GM12865 (cell line): ENCODE measurements at regions not wholly inside any gene's neighbourhood (a gene's known extent, or its start where the extent isn't known, plus 50 kb on each side); places are given as distances from the start of the nearest gene placed in this dataset.

ENCODE experiments used
- DNase-seq: peaks from one replicate; pipeline ENCODE4 v3.0.0; 2010; ENCODE audit warnings: low read depth
- H3K4me3 ChIP-seq: 2 replicates; pipeline ENCODE4 v1.5.1; 2011; ENCODE audit warnings: mild to moderate bottlenecking, low read depth, low read length, control low read depth
- CTCF ChIP-seq: IDR thresholded peaks from 2 replicates; pipeline ENCODE4 v1.5.1; 2011; ENCODE audit warnings: low read length, control low read depth, low read depth, inconsistent platforms; ENCODE audit not compliant: insufficient read depth; ENCODE audit errors: missing control alignments

DNA sequence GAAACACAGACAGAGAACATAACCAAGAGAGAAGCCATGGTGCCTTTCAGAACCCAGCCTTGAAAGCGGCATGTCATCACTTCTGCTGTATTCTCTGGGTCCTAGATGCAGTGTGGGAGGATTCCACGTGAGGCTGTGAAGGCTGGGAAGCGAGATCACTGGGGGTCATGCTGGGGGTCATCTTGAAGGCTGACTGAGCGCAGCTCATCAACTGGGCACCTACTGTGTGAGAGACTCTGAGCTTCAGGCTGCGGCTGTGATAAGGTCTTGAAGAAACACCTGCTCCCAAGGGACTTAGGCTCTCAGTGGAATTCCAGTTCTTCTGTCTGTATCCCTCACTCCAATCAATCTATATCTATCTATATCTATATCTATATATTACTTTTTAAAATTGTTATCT, 91.8 kb upstream of the KLF13 start:
- no peak for TF ChIP-seq CTCF
- no peak overlapping the region for H3K4me3 ChIP-seq
- no peak for DNase-seq

- peak; percentile 76 for DNase-seq
- peak overlapping the region; percentile 28 for H3K4me3 ChIP-seq
- TF ChIP-seq CTCF: no peak
Measured at GRCh38 chr15:31235311-31236183, 91.1 kb upstream of the KLF13 start.

- H3K4me3 ChIP-seq: no peak overlapping the region
- DNase-seq: peak; percentile 52
- TF ChIP-seq CTCF: no peak
Measured at GRCh38 chr15:31236184-31237042, 90.2 kb upstream of the KLF13 start.

GRCh38 chr15:31237043-31237324, 89.7 kb upstream of the KLF13 start:
- H3K4me3 ChIP-seq: no peak overlapping the region
- no peak for DNase-seq
- no peak for TF ChIP-seq CTCF

- no peak for TF ChIP-seq CTCF
- H3K4me3 ChIP-seq: no peak overlapping the region
Measured at GRCh38 chr15:31238906-31239305, 87.7 kb upstream of the KLF13 start.

DNA sequence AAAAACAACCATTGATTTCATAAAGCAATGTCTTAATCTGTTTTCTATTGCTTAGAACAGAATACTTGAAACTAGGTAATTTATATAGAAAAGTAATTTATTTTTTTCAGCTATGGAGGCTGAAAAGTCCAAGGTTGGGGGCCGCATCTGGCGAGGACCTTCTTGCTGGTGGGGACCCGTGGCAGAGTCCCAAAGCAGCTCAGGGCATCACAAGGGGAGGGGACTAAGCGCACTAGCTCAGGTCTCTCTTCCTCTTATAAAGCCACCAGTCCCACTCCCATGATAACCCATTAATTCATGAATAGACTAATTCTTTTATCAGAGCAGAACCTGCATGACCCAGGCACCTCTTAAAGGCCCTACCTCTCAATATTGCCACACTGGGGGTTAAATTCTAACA, 87.2 kb upstream of the KLF13 start:
- no peak overlapping the region for H3K4me3 ChIP-seq
- no peak for TF ChIP-seq CTCF
- no peak for DNase-seq

More at GRCh38 chr15:31238906-31239305, 87.7 kb upstream of the KLF13 start:
- DNase-seq: no peak
